NCI-H1105 (cell line): ENCODE measurements at regions not wholly inside any gene's neighbourhood (a gene's known extent, or its start where the extent isn't known, plus 50 kb on each side); places are given as distances from the start of the nearest gene placed in this dataset.

Source experiments
- DNase-seq: peaks from one replicate; lab custom pipeline; 2025; lab: John Stamatoyannopoulos, UW

- peak; percentile 90 for DNase-seq
Measured at GRCh38 chr21:41045534-41046268, 122.3 kb upstream of the BACE2 start.

DNA sequence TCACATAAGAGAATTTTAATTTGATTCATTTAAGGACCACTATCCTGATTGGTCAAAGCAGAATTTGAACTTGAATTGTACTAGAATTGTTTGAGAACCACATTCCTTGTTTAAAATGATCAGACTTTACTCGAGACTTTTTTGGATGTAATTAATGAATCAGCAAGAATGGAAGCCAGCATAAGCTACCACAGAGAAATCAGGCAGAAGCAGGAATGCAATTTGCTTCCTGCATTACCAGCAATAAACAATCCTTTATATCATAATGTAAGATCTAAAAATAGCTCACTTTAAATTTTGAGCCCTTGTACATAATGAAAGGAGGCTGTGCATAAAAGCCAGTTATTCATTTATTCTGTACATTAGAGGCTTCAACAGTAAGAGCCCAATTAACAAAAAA, 119.8 kb upstream of the BACE2 start:
- DNase-seq, result no peak

DNA sequence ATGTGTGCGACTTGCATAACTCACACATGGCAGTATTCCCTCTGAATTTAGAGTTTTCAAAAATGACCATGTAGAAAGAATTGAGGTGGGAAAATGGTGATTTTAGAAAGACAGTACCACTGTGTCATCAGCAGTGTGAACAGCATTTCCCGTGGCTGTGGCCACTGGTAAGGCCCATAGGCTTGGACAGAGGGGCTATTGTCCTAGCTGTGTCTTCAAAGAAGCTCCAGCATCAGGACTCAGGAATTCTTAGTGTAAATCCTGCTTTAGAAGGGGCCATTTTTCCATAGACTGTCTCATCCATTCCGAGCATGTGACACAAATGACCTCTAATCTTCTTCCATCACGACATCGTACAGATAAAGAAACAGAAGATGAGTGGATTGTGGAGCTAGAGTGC, 119.3 kb upstream of the BACE2 start:
- DNase-seq, result no peak

- no peak for DNase-seq
Measured at GRCh38 chr21:41052820-41053555, 115.0 kb upstream of the BACE2 start.

DNA sequence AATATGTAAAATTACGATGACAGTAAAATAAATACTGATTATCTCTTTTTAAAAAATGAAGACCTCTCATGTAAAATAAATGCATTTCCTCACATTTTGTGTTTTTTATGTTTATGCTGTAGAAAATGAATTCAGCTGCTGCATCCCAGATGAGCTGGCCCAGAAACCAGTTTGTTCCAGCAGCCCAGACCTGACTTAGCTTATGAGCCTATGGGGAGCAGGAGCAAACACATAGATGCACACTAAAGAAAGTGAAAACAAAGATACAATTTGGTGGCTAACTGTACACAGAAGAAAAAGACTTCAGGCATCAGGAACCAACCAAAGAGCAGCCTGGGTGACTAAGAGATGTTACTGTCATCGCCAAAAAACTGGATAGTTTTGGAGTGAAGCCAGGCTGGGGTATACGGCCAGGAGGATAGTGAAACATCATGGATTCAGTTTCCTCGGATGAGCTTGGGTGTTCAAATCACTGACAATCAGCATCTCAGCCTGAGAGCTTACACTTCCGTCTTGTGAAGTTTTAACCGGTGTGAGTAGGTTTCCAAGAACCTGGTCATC, 113.9 kb upstream of the BACE2 start:
- DNase-seq, result no peak

GRCh38 chr21:41055266-41055665, 112.7 kb upstream of the BACE2 start:
- DNase-seq, result no peak

- no peak for DNase-seq
Measured at GRCh38 chr21:41059871-41060270, 108.1 kb upstream of the BACE2 start.

DNA sequence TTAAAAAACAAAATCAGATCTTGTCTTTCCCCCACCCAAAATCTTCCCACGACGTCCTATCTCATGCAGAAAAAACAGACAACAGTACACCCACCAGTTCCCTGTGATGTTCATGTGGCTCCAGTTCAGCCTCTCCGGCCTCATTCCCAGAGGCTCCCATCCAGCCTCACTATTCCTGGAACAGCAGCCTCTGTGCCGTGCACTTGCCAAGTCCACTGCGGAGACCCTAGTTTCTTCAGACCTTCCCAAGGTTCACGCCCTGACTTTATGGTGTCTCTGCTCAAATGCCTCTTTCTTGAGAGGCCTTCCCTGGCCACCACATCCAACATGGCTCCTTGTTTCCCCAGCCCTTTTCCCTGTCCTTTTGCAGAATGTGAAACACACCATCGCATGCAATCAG, 106.3 kb upstream of the BACE2 start:
- DNase-seq, result no peak

DNA sequence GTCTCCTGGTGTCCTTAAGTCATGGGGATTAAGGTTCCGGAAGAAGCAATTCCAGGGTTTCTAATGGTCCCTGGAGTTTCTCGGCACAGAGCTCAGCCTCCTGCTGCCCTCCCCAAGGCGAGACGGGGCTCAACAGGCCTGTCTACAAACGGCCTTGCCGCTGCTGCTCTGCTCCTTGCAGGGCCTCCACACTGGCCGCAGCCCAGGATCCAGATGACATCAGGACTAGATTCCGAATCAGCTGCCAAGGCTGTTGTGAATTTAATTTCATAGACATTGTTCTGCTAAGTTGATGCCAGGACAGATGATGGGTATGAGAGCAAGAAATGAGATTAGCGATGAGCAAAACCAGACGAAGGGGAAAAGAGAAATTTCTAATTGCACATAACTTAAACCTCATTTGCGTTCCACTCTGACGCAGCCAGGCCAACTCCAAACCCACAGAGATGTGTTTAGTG, 103.6 kb upstream of the BACE2 start:
- DNase-seq, result no peak

GRCh38 chr21:41064951-41065350, 103.0 kb upstream of the BACE2 start:
- DNase-seq, result no peak

DNA sequence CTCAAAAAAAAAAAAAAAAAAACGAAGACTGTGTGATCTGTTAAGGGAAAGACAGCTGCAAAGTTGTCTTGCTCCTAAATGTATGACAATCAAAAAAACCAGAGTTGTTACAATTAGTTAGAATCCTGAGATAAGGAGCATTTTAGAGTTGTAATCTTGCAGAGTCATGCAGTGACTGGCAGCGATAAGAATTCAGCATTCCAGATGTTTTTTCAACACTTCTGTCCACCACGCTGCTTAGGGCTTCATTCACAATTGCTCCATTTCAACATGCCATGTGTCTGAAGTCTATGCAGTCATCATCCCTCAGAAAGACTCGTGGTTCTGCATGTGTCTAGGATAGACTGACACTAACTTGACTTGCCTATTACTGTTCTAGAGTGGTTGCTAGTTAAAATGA, 102.4 kb upstream of the BACE2 start:
- no peak for DNase-seq

- no peak for DNase-seq
Measured at GRCh38 chr21:41066086-41066938, 101.6 kb upstream of the BACE2 start.

DNA sequence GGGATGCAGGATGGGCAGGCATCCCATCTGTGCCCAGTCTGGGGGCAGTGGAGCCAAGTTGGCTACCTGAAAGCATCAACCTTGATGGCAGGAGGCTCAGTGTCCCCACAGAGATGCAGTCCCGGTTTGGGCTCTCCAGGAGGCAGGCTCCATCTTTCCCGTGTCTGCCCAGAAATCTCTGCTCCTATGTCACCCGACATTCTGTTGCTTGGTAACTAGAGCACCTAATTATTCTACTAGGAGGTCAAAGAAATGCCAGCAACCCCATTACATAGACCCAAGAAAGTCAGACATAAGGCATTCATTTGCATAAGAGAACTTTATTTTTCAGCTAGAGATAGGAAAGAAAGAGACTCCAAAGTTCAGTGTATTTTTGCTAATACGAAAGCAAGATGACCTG, 100.3 kb upstream of the BACE2 start:
- DNase-seq, result no peak

DNA sequence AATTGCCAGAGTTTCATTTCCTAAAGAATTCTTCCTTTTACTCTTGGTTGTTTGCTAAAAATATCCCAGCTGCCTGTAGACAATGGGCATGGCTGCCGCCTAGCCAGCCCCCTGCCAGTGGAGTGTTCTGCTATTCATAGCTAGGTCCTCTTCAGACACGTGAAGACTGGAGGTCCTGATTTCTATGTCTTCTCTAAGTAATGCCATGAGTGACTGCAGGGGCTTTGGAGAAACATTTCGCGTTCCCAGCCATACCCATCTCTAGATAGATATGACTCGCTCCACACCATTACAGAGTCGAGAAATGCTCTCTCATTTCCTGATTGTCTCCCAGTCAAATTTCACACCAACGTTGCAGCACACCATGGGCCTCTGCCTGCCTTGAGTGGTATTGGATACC, 99.5 kb upstream of the BACE2 start:
- no peak for DNase-seq

- DNase-seq, result peak; percentile 88
Measured at GRCh38 chr21:41068967-41069642, 98.9 kb upstream of the BACE2 start.

DNA sequence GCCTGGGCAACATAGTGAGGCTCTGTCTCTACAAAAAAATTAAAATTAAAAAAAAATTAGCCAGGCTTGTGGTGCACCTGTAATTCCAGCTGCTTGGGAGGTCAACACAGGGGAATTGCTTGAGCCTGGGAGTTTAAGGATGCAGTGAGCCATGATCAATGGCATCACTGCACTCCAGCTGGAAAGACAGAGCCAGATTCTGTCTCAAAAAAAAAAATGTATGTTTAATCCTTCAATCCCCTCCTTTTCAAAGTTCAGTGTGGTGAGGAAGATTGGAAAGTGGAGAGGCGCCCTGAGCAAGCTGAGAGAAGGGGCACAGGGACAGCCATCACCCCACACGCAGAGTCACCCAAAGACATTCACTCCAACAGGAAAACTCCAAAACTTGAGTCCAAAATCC, 97.7 kb upstream of the BACE2 start:
- DNase-seq, result no peak

DNA sequence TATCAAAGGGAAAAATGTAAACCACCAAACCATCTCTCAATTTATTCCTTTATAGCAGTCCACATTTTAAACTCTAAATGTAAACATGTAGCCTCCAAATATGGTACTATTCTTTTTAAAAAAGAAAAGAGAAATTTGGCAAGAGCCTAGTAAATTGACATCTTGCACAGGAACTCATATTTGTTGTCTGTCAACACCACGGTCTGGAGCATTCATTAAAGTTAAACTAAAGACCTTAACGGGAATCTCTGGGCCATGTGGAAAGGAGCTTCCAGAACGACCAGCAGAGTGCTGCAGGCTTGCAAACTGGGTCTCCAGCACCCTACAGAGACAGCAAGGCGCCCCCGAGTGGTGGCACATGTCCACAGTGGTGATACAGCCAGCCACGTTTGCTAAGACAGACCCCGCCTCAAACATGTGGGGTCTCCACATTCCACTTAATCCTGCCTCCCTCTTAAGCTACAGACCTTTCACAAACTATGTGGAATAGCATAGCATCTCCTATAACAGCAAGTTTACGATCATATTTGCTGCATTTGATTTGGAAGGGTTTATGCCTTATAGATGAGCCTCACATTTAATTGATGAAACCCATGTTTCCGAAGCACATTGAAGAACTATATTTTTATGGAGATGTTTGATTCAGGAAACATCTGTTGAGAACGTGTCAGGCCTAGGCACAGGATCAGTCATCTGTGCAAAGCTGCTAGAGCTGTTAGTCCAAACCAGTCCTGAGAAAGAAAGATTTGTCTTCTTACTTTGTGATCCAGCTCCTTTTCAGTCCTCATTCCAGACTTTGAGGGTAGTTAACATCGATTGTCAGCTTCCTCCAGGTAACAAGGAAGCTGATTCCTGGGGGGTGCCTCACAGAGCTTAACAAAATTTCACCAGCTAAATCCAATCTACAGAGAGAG, 96.4 kb upstream of the BACE2 start:
- no peak for DNase-seq

GRCh38 chr21:41073558-41073957, 94.4 kb upstream of the BACE2 start:
- DNase-seq, result no peak

DNA sequence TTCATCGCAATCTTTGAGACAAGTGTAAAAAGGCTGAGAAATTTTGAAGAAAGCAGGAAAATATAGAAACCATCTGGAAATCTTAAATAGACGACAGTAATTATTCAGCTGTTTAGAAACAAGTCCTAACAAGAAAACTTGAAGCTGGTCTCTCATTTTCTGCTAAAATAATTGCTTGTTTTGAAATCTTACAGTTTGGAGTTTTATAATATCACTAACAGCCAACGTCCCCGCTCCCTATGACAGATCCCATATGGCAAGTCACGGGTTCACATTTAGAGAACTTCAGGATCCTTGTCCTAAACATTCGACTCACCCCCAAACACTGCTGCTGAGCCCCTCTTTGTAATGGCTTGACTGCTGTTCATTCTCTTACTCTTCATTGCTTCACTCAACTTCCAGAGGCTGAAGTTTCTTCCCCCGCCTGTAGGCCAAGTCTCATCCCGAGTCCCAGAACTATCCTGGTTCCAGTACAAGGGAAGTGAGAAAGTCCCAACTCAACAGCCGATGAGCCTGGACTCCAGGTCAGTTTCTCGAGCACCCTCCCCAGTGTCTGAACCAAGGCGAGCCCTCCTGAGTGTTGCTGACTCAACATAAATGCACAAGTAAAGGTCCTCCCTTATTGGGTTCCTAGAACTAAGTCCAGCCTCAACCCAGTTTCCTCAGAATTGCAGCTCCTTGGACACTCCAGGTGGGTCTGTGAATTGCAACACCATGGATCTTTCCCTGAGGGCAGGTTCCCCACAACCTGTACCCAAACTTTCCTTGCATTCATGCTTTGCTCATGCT, 93.4 kb upstream of the BACE2 start:
- no peak for DNase-seq

DNA sequence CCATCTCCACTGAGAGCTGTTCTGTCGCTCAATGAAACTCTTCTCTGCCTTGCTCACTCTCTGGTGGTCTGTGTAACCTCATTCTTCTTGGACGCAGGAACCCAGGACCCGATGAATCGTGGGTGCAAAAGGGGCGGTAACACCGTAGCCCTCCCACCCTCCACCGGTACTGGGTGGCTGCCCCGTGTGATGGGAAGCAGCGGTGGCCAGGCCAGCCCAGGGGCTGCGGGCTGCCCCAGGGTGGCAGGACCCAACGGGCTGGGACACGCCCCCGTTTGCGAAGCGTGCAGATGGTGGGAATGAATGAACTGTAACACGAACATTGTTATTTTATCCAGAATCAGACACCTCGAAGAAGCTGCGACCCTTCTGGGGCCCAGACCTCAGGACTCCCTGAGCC, 92.3 kb upstream of the BACE2 start:
- no peak for DNase-seq
